Neural cell (in vitro differentiated cells): ENCODE measurements at regions not wholly inside any gene's neighbourhood (a gene's known extent, or its start where the extent isn't known, plus 50 kb on each side); places are given as distances from the start of the nearest gene placed in this dataset.

ENCODE experiments used
- CTCF ChIP-seq: fragments of 450-650 bp; IDR thresholded peaks from 2 replicates; pipeline ENCODE4 v1.5.1; 2014; ENCODE audit warnings: antibody characterized with exemption, mild to moderate bottlenecking, moderate library complexity; ENCODE audit not compliant: poor library complexity, severe bottlenecking
- EP300 ChIP-seq: fragments of 450-650 bp; conservative IDR thresholded peaks from 2 replicates; pipeline ENCODE4 v1.6.1; 2014; ENCODE audit warnings: antibody characterized with exemption, mild to moderate bottlenecking, moderate library complexity; ENCODE audit not compliant: poor library complexity, severe bottlenecking
- EZH2 ChIP-seq: fragments of 200-600, 300-800 bp; shearing (Covaris generic), sonication (generic); IDR thresholded peaks from 2 replicates; pipeline ENCODE4 v1.6.1; 2014; ENCODE audit warnings: antibody characterized with exemption, low read length, borderline replicate concordance, mild to moderate bottlenecking; ENCODE audit not compliant: insufficient read depth, poor library complexity, severe bottlenecking
- POLR2AphosphoS5 ChIP-seq: IDR thresholded peaks from 2 replicates; pipeline ENCODE4 v1.6.1; 2012
- TAF1 ChIP-seq: IDR thresholded peaks from 2 replicates; pipeline ENCODE4 v1.6.1; 2012; ENCODE audit warnings: low read depth

DNA sequence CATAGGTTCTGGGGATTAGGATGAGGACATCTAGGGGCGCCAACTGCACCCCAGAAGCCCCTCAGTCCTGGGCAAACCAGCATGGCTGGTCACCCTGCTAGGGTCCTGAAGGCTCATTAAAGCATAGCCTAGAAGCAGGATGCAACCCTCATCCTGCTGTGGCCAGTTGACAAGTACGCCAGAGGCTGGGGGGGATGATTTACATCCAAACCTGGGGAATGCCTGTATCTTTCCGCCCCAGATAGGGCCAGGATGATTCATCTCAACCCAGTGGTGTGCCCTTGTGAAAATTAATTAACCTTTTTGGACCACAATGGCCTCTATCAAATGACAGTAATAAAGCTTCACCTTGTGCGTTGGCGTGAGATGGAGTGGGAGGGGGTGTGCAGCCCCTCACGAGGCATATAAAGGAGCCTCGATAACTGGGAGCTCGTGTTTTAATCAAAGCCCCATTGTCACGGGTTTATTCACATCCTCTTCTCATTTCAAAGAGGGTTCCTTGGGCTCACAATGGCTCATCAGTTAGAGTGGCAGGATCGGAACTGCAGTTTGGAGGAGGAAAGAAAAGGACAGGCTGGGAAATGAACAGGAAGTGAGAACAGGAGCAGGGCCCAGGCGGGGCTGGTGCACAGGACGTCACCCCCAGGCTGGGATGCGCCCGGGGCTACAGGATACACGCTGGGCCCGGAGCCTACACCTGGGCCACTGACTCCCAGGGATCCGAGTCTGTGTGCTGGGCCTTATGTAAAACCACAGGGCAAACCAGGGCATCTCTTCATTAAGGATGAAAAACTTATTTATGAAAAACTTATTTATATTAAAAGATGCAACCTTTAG is 121.8 kb upstream of the PHACTR3 start:
- TF ChIP-seq TAF1 (no peak), CTCF (no peak), POLR2AphosphoS5 (no peak), EP300 (no peak), EZH2 (no peak)
